Kidney (tissue), 13 donors: ENCODE measurements at regions not wholly inside any gene's neighbourhood (a gene's known extent, or its start where the extent isn't known, plus 50 kb on each side); places are given as distances from the start of the nearest gene placed in this dataset.
"Not testable (repeated sequence)": the region's sequence is repeated elsewhere in the genome, so short reads cannot be mapped to it uniquely, and the experiment has no call there.

Experiments
- DNase-seq, 5 donors: peaks; one replicate each; pipeline ENCODE4 v3.0.0-alpha.2; 2013 to 2020
- FAIRE-seq: peaks from 2 replicates; lab custom pipeline; 2012; peaks lifted over from hg19 to GRCh38; lab: Jason Lieb, UNC
- H3K27ac ChIP-seq, 2 donors: one replicate each; pipeline ENCODE4 v1.7.0; 2013; ENCODE audit warnings: low read depth in 2 of 2, low read length in 2 of 2, inconsistent platforms in 1 of 2
- H3K27me3 ChIP-seq: one replicate; pipeline ENCODE4 v1.7.1; 2013; ENCODE audit warnings: low read length, inconsistent platforms; ENCODE audit not compliant: control insufficient read depth, insufficient read depth
- H3K36me3 ChIP-seq, 3 donors: one replicate each; pipeline versions ENCODE4 v1.7.0 to v1.7.1; 2013; ENCODE audit warnings: low read length in 3 of 3, control low read depth in 1 of 3, inconsistent platforms in 1 of 3; ENCODE audit not compliant: insufficient read depth in 3 of 3, control insufficient read depth in 2 of 3
- H3K4me1 ChIP-seq, 3 donors: one replicate each; pipeline versions ENCODE4 v1.7.0 to v1.7.1; 2013; ENCODE audit warnings: low read length in 3 of 3, inconsistent platforms in 1 of 3, low read depth in 1 of 3; ENCODE audit not compliant: control insufficient read depth in 2 of 3, insufficient read depth in 2 of 3
- H3K4me3 ChIP-seq, 3 donors: one replicate each; pipeline versions ENCODE4 v1.7.0 to v1.8.1; 2013; ENCODE audit warnings: low read length in 3 of 3, control low read depth in 1 of 3, inconsistent platforms in 1 of 3
- H3K9ac ChIP-seq, 3 donors: one replicate each; pipeline versions ENCODE4 v1.7.0 to v1.7.1; 2013; ENCODE audit warnings: low read length in 3 of 3, control low read depth in 1 of 3, inconsistent platforms in 1 of 3
- H3K9me3 ChIP-seq, 3 donors: one replicate each; pipeline versions ENCODE4 v1.7.0 to v1.7.1; 2013; ENCODE audit warnings: low read length in 3 of 3, control low read depth in 1 of 3, inconsistent platforms in 1 of 3; ENCODE audit not compliant: control insufficient read depth in 2 of 3, insufficient read depth in 1 of 3
- intact Hi-C: fragments of 100-400 bp; cut with DNase I; formaldehyde crosslinking; loops from one replicate; pipeline ENCODE4 v1.11.1; 2022
- TF ChIP-seq, protein P1 (sequence below): IDR thresholded peaks from 3 replicates; pipeline ENCODE4 v1.5.1; 2012; ENCODE audit warnings: mild to moderate bottlenecking, moderate library complexity, borderline replicate concordance; ENCODE audit not compliant: insufficient read depth; ENCODE audit errors: extremely low read depth
- donor health status: control.
- donor health status: control.
- donor health status: control.
- donor health status: control.
- donor health status: control.
- donor health status: DM: yes; HTN: yes; CAD: no.
- donor health status: Normal renal cell carcinoma (clear cell type).

DNA sequence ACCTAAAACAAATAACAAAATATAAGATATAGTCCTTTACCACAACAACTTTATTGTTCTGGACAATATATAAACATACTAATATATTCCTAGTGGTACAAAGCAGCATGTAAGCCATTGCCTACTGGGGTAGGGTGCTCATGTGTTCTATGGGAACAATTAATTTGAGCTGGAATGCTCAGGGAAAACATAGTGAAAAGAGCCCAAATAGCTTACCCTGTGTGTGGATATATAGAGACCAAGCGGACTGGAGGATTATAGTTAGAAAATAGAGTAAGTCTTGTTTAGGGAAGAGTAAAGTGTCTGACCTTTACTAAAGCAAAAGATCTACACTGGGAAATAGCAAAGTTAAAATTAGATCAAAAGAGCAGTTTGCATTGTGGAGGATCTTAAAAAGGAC, 64.8 kb downstream of the MAD2L1 start:
- FAIRE-seq: no peak
- no peaks in the 10 kb centered on the region for H3K4me1 ChIP-seq

DNA sequence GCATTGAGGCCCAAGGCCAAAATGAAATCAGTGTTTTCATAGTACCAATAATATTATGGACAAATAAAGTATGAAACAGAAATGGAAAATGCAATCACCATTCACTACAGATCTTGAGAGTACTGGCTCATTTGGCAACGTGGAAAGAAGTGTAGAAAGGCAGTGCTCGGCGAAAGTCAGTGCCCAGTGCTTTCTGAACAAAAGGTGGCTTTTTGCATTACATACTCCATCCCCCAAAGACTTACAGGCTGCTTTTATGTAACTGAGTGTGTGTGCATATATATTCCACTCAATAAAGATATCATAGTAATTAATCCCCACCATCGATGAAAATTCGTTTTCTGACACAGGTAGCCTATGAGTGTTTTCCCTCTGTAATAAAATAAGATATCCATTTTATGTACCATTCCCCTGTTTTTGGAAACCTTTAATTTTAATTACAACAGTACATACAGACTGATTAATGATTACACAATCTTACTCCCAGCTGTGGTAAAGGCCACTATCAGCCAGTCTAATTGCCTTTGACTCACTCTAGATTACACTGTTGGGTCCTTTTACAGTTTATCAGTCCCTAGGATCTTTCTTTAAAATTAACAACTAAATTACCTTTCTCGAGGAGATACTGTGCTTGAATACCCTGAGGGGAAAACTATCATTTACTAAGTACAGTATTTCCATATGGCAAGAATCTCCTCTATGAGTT, 65.9 kb downstream of the MAD2L1 start:
- no peak for DNase-seq
- Histone ChIP-seq H3K27ac (no peak overlapping the region), H3K27me3 (no peaks in the 10 kb centered on the region), H3K9ac (no peak overlapping the region), H3K36me3 (no peaks in the 10 kb centered on the region), H3K4me1 (no peaks in the 10 kb centered on the region), H3K9me3 (no peaks in the 10 kb centered on the region), H3K4me3 (no peak overlapping the region)
- intact Hi-C loops: no loop called here
- TF ChIP-seq, protein P1, sequence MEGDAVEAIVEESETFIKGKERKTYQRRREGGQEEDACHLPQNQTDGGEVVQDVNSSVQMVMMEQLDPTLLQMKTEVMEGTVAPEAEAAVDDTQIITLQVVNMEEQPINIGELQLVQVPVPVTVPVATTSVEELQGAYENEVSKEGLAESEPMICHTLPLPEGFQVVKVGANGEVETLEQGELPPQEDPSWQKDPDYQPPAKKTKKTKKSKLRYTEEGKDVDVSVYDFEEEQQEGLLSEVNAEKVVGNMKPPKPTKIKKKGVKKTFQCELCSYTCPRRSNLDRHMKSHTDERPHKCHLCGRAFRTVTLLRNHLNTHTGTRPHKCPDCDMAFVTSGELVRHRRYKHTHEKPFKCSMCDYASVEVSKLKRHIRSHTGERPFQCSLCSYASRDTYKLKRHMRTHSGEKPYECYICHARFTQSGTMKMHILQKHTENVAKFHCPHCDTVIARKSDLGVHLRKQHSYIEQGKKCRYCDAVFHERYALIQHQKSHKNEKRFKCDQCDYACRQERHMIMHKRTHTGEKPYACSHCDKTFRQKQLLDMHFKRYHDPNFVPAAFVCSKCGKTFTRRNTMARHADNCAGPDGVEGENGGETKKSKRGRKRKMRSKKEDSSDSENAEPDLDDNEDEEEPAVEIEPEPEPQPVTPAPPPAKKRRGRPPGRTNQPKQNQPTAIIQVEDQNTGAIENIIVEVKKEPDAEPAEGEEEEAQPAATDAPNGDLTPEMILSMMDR: no peak
- FAIRE-seq: no peak

More for the DNA sequence above, 64.8 kb downstream of the MAD2L1 start:
- no peaks in the 10 kb centered on the region for H3K36me3 ChIP-seq
- H3K9ac ChIP-seq: no peak overlapping the region
- H3K27ac ChIP-seq: no peak overlapping the region
- H3K9me3 ChIP-seq: no peaks in the 10 kb centered on the region
- intact Hi-C loops: no loop called here
- no peaks in the 10 kb centered on the region for H3K27me3 ChIP-seq
- no peak for DNase-seq
- H3K4me3 ChIP-seq: no peak overlapping the region
- TF ChIP-seq, protein P1: no peak

DNA sequence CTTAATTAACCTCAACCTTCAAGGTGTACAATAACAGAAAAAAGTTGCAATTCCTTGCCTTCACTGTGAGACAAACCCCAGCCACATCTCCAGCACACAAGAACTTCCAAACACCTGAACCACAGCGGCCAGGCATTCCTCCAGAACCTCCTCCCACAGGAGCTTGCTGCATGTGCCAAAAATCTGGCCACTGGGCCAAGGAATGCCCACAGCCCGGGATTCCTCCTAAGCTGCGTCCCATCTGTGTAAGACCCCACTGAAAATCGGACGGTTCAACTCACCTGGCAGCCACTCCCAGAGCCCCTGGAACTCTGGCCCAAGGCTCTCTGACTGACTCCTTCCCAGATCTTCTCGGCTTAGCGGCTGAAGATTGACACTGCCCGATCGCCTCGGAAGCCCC, 70.6 kb downstream of the MAD2L1 start:
- FAIRE-seq, intact Hi-C loops, H3K9me3 ChIP-seq, H3K27me3 ChIP-seq, H3K27ac ChIP-seq, H3K4me3 ChIP-seq, DNase-seq, H3K4me1 ChIP-seq, H3K9ac ChIP-seq, H3K36me3 ChIP-seq: not testable (repeated sequence)

DNA sequence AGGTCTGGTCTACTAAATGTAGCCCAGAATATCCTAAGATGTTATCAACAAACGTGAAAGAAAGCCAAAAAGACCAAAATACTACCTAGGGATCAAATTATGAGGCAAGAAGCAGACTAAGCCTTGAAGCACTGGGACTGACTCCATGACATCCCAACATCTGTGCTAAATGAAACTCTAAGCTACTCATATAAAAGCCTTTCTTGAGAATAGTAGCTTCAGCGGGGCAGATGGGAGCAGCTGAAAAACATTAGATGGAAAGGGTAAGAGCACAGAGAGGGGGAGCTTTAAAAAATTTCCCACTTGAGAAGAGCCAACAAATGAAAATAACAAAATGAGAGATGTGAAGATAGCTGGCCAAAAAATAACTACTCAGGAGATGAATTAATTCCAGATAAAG, 81.7 kb downstream of the MAD2L1 start:
- Histone ChIP-seq H3K36me3 (no peaks in the 10 kb centered on the region), H3K9ac (no peak overlapping the region), H3K4me1 (no peaks in the 10 kb centered on the region), H3K4me3 (no peak overlapping the region), H3K27ac (no peak overlapping the region), H3K27me3 (no peaks in the 10 kb centered on the region), H3K9me3 (no peaks in the 10 kb centered on the region)
- no peak for FAIRE-seq
- TF ChIP-seq, protein P1: no peak
- DNase-seq: peak in 1 of 5 donors; percentile 54
- intact Hi-C loops: no loop called here
